Astrocyte of the cerebellum (primary cell): ENCODE measurements at regions not wholly inside any gene's neighbourhood (a gene's known extent, or its start where the extent isn't known, plus 50 kb on each side); places are given as distances from the start of the nearest gene placed in this dataset.

Experiments
- DNase-seq: peaks from one replicate; pipeline ENCODE4 v3.0.0-alpha.2; 2011; ENCODE audit warnings: low read depth
- H3K4me3 ChIP-seq: 2 replicates; pipeline ENCODE4 v1.5.1; 2011; ENCODE audit warnings: mild to moderate bottlenecking, low read depth, low read length, moderate library complexity
- in situ Hi-C: cut with HindIII; loops from 2 replicates; pipeline ENCODE4 v1.10.0; 2017; ENCODE audit warnings: low sequenced_read_pairs
- TF ChIP-seq, protein P1 (sequence below): IDR thresholded peaks from 2 replicates; pipeline ENCODE4 v1.5.1; 2012; ENCODE audit warnings: low read length, low read depth, moderate library complexity, mild to moderate bottlenecking; ENCODE audit errors: missing control alignments

DNA sequence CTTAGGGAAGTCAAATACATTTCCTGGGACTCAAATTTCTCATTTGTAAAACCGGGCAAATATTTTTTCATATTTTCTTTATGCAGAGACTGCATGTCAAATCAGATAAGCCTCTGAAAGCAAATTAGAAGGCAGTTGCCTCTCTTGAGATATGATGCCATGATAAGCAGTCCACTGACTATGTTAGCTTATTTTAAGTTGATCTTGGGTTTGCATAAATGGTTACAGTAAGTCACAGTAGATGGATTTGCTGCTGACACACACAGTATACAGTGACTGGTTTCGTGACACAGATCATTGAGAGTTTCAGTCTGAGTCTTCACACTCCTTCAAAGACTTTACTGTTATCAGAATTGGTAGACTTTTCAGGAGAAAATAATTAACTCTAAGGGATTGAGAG lies 927.6 kb upstream of the CDH8 start:
- DNase-seq: no peak
- H3K4me3 ChIP-seq: no peak overlapping the region
- TF ChIP-seq, protein P1, sequence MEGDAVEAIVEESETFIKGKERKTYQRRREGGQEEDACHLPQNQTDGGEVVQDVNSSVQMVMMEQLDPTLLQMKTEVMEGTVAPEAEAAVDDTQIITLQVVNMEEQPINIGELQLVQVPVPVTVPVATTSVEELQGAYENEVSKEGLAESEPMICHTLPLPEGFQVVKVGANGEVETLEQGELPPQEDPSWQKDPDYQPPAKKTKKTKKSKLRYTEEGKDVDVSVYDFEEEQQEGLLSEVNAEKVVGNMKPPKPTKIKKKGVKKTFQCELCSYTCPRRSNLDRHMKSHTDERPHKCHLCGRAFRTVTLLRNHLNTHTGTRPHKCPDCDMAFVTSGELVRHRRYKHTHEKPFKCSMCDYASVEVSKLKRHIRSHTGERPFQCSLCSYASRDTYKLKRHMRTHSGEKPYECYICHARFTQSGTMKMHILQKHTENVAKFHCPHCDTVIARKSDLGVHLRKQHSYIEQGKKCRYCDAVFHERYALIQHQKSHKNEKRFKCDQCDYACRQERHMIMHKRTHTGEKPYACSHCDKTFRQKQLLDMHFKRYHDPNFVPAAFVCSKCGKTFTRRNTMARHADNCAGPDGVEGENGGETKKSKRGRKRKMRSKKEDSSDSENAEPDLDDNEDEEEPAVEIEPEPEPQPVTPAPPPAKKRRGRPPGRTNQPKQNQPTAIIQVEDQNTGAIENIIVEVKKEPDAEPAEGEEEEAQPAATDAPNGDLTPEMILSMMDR: no peak
- in situ Hi-C loops: no loop called here

DNA sequence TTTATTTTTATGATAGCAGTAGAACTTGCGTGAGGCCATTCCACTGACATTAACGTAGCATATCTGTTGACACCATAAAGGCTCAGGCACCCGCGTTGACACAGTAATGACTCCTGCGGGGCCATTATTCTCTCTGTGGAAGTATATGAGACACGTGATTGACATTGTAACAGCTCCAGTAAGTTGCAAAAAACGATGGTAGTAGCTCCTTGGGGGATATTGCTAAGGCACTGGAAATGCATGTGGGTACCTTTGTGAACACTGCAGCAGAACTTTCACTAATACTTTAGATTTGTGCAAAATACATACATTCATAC lies 918.8 kb upstream of the CDH8 start:
- TF ChIP-seq, protein P1: no peak
- in situ Hi-C loops: no loop called here

GRCh38 chr16:62954144-62955032 lies 918.1 kb upstream of the CDH8 start:
- TF ChIP-seq, protein P1: no peak
- in situ Hi-C loops: no loop called here
- no peak overlapping the region for H3K4me3 ChIP-seq
- no peak for DNase-seq

More for the DNA sequence above, 918.8 kb upstream of the CDH8 start:
- DNase-seq: no peak
- H3K4me3 ChIP-seq: no peak overlapping the region

DNA sequence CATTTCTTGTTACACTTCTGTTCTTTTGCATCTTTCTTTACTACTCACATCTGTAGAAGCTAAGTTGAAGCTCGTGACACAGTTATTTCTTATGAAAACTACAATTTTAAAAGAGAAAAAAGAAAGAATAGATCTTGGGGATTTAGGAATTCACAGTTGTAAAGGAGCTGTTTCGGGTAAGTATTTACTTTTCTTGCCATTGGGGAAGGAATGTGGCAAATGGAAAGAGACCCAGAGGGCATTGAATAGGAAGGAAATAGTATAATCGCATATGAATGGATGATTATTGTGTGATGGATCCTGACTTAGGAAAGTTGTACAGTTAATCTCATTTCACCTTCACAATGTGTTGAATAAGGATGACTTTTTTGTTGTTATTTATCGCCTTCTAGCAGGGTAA lies 914.1 kb upstream of the CDH8 start:
- H3K4me3 ChIP-seq: no peak overlapping the region
- TF ChIP-seq, protein P1: no peak
- DNase-seq: no peak
- in situ Hi-C loops: no loop called here

GRCh38 chr16:62940569-62940968 lies 904.3 kb upstream of the CDH8 start:
- DNase-seq: no peak
- H3K4me3 ChIP-seq: no peak overlapping the region
- in situ Hi-C loops: no loop called here
- TF ChIP-seq, protein P1: no peak

DNA sequence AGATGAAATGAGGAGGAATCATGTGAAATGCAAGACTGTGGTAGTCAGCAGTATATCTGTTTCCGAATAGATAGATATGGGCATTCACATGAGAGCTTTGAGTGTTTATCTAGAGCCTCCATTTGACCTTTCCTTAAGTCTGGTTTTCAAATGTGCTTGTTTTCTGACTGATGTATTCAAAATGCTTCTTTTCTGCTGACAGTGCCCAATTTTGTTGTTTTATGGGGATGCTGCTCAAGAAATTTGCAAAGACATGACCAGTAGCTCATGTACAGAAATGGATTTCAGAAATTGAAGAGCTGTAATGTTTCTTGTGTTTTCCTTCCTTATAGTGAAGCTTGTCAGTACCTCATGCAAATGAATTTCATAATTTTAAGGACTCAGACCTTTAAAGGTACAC lies 903.4 kb upstream of the CDH8 start:
- no peak overlapping the region for H3K4me3 ChIP-seq
- in situ Hi-C loops: no loop called here
- DNase-seq: no peak
- TF ChIP-seq, protein P1: no peak
